GM21723 (cell line): ENCODE measurements at regions not wholly inside any gene's neighbourhood (a gene's known extent, or its start where the extent isn't known, plus 50 kb on each side); places are given as distances from the start of the nearest gene placed in this dataset.
"Not testable (repeated sequence)": the region's sequence is repeated elsewhere in the genome, so short reads cannot be mapped to it uniquely, and the experiment has no call there.

Experiments used
- ATAC-seq: cut with Tn5 transposase; IDR thresholded peaks from one replicate; pipeline ENCODE4 v1.9.1; 2021; ENCODE audit warnings: mild to moderate bottlenecking, moderate library complexity; ENCODE audit not compliant: unreplicated experiment

- peak; percentile 70 for ATAC-seq
Measured at GRCh38 chr13:59274958-59275727, 888.6 kb downstream of the DIAPH3 start.

DNA sequence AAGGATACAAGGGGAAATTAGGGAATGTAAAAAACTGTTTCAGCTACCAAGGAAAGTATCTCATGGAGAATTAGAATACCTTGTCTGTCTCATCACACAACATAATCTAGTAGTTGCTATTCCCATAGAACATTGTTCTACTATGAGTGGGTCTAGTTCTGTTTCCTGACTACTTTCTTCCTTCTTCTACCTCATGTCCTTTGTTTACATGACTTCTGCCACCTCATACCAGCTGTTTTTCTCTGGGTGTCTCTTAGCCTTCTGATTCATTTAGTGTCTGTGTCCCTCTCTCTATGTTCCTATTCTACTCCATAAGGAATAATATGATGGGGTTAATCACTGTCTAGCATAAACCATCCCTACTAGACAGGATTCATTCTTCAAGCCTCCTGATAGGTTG, 887.3 kb downstream of the DIAPH3 start:
- ATAC-seq = no peak

DNA sequence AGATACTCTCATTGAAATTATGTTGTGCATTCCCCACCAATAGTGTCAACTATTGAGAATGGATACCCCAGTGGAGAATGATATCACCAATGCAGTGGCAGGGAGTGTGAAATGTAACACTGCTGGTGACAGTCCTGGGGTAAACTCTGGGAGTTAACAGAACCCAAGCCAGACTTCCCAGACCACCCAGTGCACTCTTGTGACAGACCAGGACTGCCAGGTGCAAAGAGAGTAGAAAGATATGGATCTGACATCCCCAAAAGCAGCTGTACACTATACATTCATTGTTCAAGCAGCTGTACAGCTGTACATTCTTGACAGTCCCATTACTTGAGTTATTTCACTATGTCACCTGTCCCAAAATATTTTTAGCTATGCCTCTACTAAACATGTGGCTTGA, 886.6 kb downstream of the DIAPH3 start:
- ATAC-seq = no peak

DNA sequence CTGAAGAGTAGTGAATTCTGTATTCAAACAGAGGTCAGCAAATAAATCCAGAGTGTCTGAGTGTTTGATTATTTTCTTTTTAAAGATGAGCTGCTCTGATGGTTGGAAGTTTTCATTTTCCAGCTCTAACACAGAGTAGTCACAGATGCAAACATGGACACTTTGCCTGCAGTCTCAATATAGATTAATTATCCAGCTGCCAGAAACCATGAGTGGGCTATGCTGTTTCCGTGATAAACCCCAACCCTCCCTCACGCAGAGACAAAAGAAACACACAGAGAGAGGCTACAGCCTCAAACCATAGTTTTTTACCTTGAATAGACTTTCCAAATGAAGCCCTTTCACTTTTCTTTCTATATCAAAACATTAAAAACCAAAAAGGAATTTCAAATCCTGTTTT, 884.7 kb downstream of the DIAPH3 start:
- no peak for ATAC-seq

DNA sequence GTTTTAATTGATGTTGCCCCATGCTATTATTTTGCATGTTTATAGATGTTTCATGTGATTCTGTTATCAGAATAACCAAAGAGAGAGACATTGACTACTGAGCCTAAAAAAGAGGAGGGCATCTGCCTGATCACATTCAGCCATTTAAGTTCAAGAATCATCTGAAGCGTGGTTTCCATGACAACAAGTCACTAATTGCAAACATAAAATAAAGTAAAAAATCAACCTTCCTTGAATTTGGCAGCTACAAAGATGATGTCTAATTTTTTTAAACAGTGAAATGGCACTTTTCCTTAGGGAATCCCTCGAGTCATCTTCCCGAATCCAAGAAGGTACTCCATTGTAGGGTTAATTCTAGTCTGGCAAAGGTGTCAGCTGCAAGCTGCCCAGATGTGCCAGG, 884.2 kb downstream of the DIAPH3 start:
- no peak for ATAC-seq

- no peak for ATAC-seq
Measured at GRCh38 chr13:59280297-59280696, 883.4 kb downstream of the DIAPH3 start.

DNA sequence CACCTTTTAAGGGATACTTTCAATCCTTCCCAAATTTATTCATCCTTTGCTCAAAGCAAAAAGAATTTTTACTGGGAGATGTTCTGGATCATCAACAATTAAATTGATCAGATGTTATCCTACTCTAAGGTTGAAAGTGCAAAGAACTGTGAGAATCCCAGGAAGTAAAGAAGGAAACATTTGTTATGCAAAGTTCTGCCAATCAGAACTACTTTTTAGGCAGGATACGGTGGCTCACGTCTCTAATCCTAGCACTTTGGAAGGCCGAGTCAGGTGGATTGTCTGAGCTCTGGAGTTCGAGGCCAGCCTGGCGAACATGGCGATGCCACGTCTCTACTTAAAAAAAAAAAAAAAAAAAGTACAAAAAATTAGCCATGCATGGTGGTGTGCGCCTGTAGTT, 882.3 kb downstream of the DIAPH3 start:
- ATAC-seq = no peak

DNA sequence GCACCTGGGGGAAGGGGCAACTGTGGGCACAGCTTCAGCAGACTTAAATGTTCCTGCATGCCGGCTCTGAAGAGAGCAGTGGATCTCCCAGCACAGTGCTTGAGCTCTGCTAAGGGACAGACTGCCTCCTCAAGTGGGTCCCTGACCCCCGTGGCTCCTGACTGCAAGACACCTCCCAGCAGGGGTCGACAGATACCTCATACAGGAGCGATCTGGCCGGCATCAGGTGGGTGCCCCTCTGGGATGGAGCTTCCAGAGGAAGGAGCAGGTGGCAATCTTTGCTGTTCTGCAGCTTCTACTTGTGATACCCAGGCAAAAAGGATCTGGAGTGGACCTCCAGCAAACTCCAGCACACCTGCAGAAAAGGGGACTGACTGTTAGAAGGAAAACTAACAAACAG, 871.5 kb downstream of the DIAPH3 start:
- not testable (repeated sequence) for ATAC-seq

- ATAC-seq = no peak
Measured at GRCh38 chr13:59299584-59299983, 864.1 kb downstream of the DIAPH3 start.

- ATAC-seq = no peak
Measured at GRCh38 chr13:59300355-59301173, 863.2 kb downstream of the DIAPH3 start.

GRCh38 chr13:59301174-59301567, 862.6 kb downstream of the DIAPH3 start:
- no peak for ATAC-seq

DNA sequence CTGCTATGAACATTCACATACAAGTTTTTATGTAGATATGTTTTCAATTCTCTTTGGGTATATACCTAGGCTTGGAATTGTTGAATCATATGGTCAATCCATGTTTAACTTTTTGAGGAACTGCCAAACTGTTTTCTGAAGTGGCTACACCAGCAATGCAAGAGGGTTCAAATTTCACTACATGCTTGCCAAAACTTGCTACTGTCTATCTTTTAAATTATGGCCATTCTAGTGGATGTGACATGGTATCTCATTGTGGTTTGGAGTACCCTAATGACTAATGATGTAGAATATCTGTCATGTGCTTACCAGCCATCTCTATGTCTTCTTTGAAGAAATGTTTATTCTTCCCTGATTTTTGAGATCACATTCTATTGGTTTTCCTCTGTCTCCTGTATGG, 860.3 kb downstream of the DIAPH3 start:
- no peak for ATAC-seq

GRCh38 chr13:59304596-59304995, 859.1 kb downstream of the DIAPH3 start:
- no peak for ATAC-seq

GRCh38 chr13:59305896-59306295, 857.8 kb downstream of the DIAPH3 start:
- ATAC-seq = no peak

DNA sequence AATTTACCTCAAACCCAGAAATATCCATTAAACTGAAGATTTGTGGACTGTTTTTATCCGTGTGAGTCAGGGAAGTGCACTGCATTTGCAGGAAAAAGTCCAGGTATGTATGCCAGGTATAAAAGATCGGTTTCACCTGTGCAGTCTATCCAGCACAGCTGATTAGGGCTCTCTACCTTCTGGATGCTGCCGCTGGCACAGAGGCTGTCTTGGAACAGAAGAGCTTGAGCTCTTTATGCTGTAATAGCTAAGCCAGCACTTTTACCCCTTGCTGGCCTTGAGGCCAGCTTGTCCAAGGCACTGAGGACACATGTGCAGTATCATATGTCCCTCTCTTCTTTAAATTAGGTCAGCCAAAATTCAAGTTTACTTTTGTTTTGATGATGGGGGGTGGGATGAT, 851.0 kb downstream of the DIAPH3 start:
- ATAC-seq = no peak

DNA sequence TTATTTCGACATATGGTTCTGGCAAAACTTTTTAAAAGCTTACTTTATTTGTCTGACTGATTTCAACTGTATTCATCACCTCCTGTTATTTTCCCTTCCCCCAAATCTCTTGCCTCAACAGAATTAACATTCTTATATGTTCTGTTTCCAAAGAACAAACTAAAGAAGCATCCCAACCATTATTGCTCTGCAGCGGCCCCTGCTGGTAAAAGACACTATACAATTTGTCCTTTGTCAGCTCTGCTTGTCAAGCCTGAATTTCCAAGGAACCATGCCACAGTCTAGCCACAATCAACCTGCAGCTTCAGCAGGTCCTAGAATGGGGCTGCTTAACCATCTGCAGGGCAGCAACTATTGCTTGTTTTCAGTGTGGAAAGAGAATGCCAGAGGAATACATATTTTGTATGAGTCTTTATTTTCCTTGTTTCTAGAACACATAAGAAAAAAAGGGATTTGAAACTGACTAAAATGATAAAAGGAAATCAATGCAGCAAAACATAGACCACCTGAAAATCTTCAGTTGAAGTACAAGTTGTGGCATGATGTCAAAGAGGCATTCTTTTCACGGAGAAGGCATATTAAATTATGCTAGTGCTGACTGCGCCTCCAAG, 845.3 kb downstream of the DIAPH3 start:
- ATAC-seq = peak; percentile 72

GRCh38 chr13:59319276-59319675, 844.5 kb downstream of the DIAPH3 start:
- no peak for ATAC-seq

DNA sequence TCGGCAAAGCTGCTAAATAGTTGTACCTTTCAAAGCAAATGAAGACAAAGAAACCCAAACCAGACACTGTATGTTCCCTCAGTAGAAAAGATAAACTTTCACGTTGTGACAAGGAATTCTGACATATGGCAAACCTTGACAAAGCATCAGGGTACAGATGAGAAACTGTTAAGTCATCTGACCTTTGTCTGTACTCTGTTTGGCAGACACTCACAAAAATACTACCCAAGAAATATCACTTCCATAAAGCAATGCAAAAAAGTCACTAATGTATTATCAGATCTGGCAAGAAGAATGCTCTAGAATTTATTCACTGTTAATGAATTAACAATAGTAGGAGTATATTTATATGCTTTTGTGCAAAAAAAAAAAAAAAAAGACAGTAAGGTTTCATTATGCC, 843.7 kb downstream of the DIAPH3 start:
- no peak for ATAC-seq

DNA sequence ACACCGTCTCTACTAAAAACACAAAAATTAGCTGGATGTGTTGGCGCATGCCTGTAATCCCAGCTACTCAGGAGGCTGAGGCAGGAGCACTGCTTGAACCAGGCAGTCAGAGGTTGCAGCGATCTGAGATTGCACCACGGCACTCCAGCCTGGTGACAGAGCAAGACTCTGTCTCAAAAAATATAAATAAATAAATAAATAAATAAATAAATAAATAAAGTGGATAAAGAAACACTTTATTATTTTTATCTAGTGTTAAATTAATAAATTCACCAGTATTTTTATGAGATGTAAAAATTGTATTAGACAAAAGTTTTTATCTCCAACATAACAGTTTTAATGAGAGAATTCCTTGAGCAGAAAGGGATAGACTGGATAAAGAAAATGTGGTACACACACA, 839.3 kb downstream of the DIAPH3 start:
- not testable (repeated sequence) for ATAC-seq

- ATAC-seq = no peak
Measured at GRCh38 chr13:59326717-59327116, 837.0 kb downstream of the DIAPH3 start.

GRCh38 chr13:59330764-59331163, 833.0 kb downstream of the DIAPH3 start:
- ATAC-seq = no peak

GRCh38 chr13:59332966-59333365, 830.8 kb downstream of the DIAPH3 start:
- no peak for ATAC-seq
